Adrenal gland (tissue), 5 donors: ENCODE measurements at regions not wholly inside any gene's neighbourhood (a gene's known extent, or its start where the extent isn't known, plus 50 kb on each side); places are given as distances from the start of the nearest gene placed in this dataset.

Experiments used
- CTCF ChIP-seq, 6 experiments: fragments of 450-650 bp in 4 of 6; fragments of 200-600 bp in 2 of 6; sonication (generic) in 1 of 6; IDR thresholded peaks; 1 replicate in 5 of 6; 2 replicates in 1 of 6; pipeline versions ENCODE4 v1.5.1 to v1.8.0; 2016 to 2021; ENCODE audit warnings: antibody characterized with exemption in 6 of 6, mild to moderate bottlenecking in 2 of 6, moderate library complexity in 1 of 6
- POLR2A ChIP-seq, 2 donors: fragments of 450-650 bp; IDR thresholded peaks; one replicate each; pipeline ENCODE4 v1.6.1; 2017; ENCODE audit warnings: antibody characterized with exemption in 2 of 2, mild to moderate bottlenecking in 2 of 2, moderate library complexity in 1 of 2
- donor health status: DM: no; HTN: no; CAD: no.

GRCh38 chr10:59589796-59590195 lies 119.9 kb downstream of the SLC16A9 start:
- TF ChIP-seq POLR2A (IDR thresholded peaks at IDR 0.05) (no peak), CTCF (IDR thresholded peaks at IDR 0.05) (no peak)
